NT2/D1 (cell line): ENCODE measurements at regions not wholly inside any gene's neighbourhood (a gene's known extent, or its start where the extent isn't known, plus 50 kb on each side); places are given as distances from the start of the nearest gene placed in this dataset.
"Not testable (repeated sequence)": the region's sequence is repeated elsewhere in the genome, so short reads cannot be mapped to it uniquely, and the experiment has no call there.

Experiments
- SUZ12 ChIP-seq: IDR thresholded peaks from 2 replicates; pipeline ENCODE4 v1.6.1; 2011; ENCODE audit not compliant: insufficient read length, insufficient read depth; ENCODE audit errors: extremely low read depth
- YY1 ChIP-seq: IDR thresholded peaks from 2 replicates; pipeline ENCODE4 v1.6.1; 2011; ENCODE audit not compliant: insufficient read length, insufficient read depth

DNA sequence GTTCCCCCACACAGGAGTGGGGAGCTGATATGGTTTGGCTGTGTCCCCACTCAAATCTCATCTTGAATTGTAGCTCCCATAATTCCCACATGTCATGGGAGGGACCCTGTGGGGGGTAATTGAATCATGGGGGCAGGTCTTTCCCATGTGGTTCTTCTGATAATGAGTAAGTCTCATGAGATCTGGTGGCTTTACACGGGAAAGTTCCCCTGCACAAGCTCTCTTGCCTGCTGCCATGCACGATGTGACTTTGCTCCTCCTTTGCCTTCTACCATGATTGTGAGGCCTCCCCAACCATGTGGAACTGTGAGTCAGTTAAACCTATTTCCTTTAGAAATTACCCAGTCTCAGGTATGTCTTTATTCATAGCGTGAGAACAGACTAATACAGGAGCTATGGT is 347.0 kb upstream of the CDH5 start:
- not testable (repeated sequence) for TF ChIP-seq YY1, SUZ12
